ENCODE measurements at regions not wholly inside any gene's neighbourhood (a gene's known extent, or its start where the extent isn't known, plus 50 kb on each side); places are given as distances from the start of the nearest gene placed in this dataset.
"Not testable (repeated sequence)": the region's sequence is repeated elsewhere in the genome, so short reads cannot be mapped to it uniquely, and the experiment has no call there.

GRCh38 chr1:83295594-83295993, 703.3 kb downstream of the TTLL7 start:
- intact Hi-C loops (cut with micrococcal nuclease); dilution Hi-C loops (cut with HindIII; ENCODE audit: low sequenced_read_pairs, unreplicated experiment): not testable (repeated sequence)

GRCh38 chr1:83287391-83287790, 711.5 kb downstream of the TTLL7 start:
- H3K27ac ChIP-seq (ENCODE audit: insufficient read depth, low read length); H3K23ac ChIP-seq (ENCODE audit: low read depth, low read length); H3K18ac ChIP-seq (ENCODE audit: low read depth, low read length); ATAC-seq (ENCODE audit: low read depth); H3K4me3 ChIP-seq (ENCODE audit: insufficient read depth, low read depth, low read length); H4K91ac ChIP-seq (ENCODE audit: insufficient read depth, low read depth, low read length); H3K36me3 ChIP-seq (ENCODE audit: control insufficient read depth, insufficient read depth, low read length); H3K4me2 ChIP-seq (ENCODE audit: low read depth, low read length); DNase-seq; H3K4ac ChIP-seq (ENCODE audit: low read depth, low read length); in situ Hi-C loops (cut with MboI; ENCODE audit: low sequenced_read_pairs); H3K14ac ChIP-seq (replicated peaks; ENCODE audit: low read depth, low read length); H3K79me1 ChIP-seq (ENCODE audit: low read depth in 1 of 2, low read length in 2 of 2); H2BK15ac ChIP-seq (ENCODE audit: low read depth, low read length); H4K20me1 ChIP-seq (ENCODE audit: insufficient read depth, low read length); H3K9me3 ChIP-seq (ENCODE audit: control insufficient read depth, insufficient read depth, low read length); H3K56ac ChIP-seq (ENCODE audit: extremely low read depth, insufficient read depth, low read length); H4K5ac ChIP-seq (ENCODE audit: low read depth, low read length); H2AK9ac ChIP-seq (replicated peaks; ENCODE audit: low read depth, low read length, poor library complexity); H3K9me1 ChIP-seq (ENCODE audit: insufficient read depth, low read length); H2BK120ac ChIP-seq (ENCODE audit: low read depth, low read length); H3K9ac ChIP-seq (ENCODE audit: low read depth, low read length); H2AFZ ChIP-seq (replicated peaks; ENCODE audit: low read length, poor library complexity); H2BK20ac ChIP-seq (ENCODE audit: low read depth, low read length); BruUV-seq (replicated peaks); dilution Hi-C loops (cut with HindIII; ENCODE audit: low sequenced_read_pairs, unreplicated experiment); H2AK5ac ChIP-seq (ENCODE audit: low read depth, low read length); H3K4me1 ChIP-seq (ENCODE audit: control insufficient read depth, insufficient read depth, low read length); intact Hi-C loops (cut with micrococcal nuclease); H2BK5ac ChIP-seq (ENCODE audit: low read depth, low read length, poor library complexity, severe bottlenecking); H3K27me3 ChIP-seq (ENCODE audit: control insufficient read depth, insufficient read depth, low read length); POLR2A ChIA-PET (ENCODE audit: unreplicated experiment); CTCF ChIA-PET; H4K8ac ChIP-seq (ENCODE audit: low read depth in 2 of 2, low read length in 2 of 2): not testable (repeated sequence)
- no CpG with 5 or more reads among the region's 1 CpG for WGBS, 2 experiments (ENCODE audit: extremely low coverage in 2 of 2, insufficient read length in 1 of 2)

More at GRCh38 chr1:83295594-83295993, 703.3 kb downstream of the TTLL7 start:
- H3K9ac ChIP-seq (ENCODE audit: low read depth, low read length); POLR2A ChIA-PET (ENCODE audit: unreplicated experiment); H3K4me2 ChIP-seq (ENCODE audit: low read depth, low read length); H4K20me1 ChIP-seq (ENCODE audit: insufficient read depth, low read length); H4K91ac ChIP-seq (ENCODE audit: insufficient read depth, low read depth, low read length); H3K27ac ChIP-seq (ENCODE audit: insufficient read depth, low read length); H3K56ac ChIP-seq (ENCODE audit: extremely low read depth, insufficient read depth, low read length); H3K36me3 ChIP-seq (ENCODE audit: control insufficient read depth, insufficient read depth, low read length); ATAC-seq (ENCODE audit: low read depth); H2AFZ ChIP-seq (replicated peaks; ENCODE audit: low read length, poor library complexity); H3K18ac ChIP-seq (ENCODE audit: low read depth, low read length); H3K9me3 ChIP-seq (ENCODE audit: control insufficient read depth, insufficient read depth, low read length); H2AK5ac ChIP-seq (ENCODE audit: low read depth, low read length); H3K27me3 ChIP-seq (ENCODE audit: control insufficient read depth, insufficient read depth, low read length); H3K4me3 ChIP-seq (ENCODE audit: insufficient read depth, low read depth, low read length); H2BK15ac ChIP-seq (ENCODE audit: low read depth, low read length); CTCF ChIA-PET; H3K79me1 ChIP-seq (ENCODE audit: low read depth in 1 of 2, low read length in 2 of 2); H2AK9ac ChIP-seq (replicated peaks; ENCODE audit: low read depth, low read length, poor library complexity); H3K4me1 ChIP-seq (ENCODE audit: control insufficient read depth, insufficient read depth, low read length); DNase-seq; H4K8ac ChIP-seq (ENCODE audit: low read depth in 2 of 2, low read length in 2 of 2); H2BK120ac ChIP-seq (ENCODE audit: low read depth, low read length); H2BK5ac ChIP-seq (ENCODE audit: low read depth, low read length, poor library complexity, severe bottlenecking); H2BK20ac ChIP-seq (ENCODE audit: low read depth, low read length); H3K23ac ChIP-seq (ENCODE audit: low read depth, low read length); H3K14ac ChIP-seq (replicated peaks; ENCODE audit: low read depth, low read length); H3K9me1 ChIP-seq (ENCODE audit: insufficient read depth, low read length); H3K4ac ChIP-seq (ENCODE audit: low read depth, low read length); BruUV-seq (replicated peaks); in situ Hi-C loops (cut with MboI; ENCODE audit: low sequenced_read_pairs); H4K5ac ChIP-seq (ENCODE audit: low read depth, low read length): not testable (repeated sequence)
- WGBS, 2 experiments (ENCODE audit: extremely low coverage in 2 of 2, insufficient read length in 1 of 2), result no CpG with 5 or more reads among the region's 1 CpG
